ENCODE measurements at regions not wholly inside any gene's neighbourhood (a gene's known extent, or its start where the extent isn't known, plus 50 kb on each side); places are given as distances from the start of the nearest gene placed in this dataset.
A peak's percentile ranks its signal among the peaks of the same experiment; 100 is the strongest.

GRCh38 chr5:165627548-165628170 is 2122.2 kb downstream of the MAT2B start (continued):
- TF ChIP-seq, protein P1, sequence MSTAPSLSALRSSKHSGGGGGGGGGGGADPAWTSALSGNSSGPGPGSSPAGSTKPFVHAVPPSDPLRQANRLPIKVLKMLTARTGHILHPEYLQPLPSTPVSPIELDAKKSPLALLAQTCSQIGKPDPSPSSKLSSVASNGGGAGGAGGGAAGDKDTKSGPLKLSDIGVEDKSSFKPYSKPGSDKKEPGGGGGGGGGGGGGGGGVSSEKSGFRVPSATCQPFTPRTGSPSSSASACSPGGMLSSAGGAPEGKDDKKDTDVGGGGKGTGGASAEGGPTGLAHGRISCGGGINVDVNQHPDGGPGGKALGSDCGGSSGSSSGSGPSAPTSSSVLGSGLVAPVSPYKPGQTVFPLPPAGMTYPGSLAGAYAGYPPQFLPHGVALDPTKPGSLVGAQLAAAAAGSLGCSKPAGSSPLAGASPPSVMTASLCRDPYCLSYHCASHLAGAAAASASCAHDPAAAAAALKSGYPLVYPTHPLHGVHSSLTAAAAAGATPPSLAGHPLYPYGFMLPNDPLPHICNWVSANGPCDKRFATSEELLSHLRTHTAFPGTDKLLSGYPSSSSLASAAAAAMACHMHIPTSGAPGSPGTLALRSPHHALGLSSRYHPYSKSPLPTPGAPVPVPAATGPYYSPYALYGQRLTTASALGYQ (CRISPR knock-in tag; IDR thresholded peaks at IDR 0.05): no peak
- TF ChIP-seq, protein P2, sequence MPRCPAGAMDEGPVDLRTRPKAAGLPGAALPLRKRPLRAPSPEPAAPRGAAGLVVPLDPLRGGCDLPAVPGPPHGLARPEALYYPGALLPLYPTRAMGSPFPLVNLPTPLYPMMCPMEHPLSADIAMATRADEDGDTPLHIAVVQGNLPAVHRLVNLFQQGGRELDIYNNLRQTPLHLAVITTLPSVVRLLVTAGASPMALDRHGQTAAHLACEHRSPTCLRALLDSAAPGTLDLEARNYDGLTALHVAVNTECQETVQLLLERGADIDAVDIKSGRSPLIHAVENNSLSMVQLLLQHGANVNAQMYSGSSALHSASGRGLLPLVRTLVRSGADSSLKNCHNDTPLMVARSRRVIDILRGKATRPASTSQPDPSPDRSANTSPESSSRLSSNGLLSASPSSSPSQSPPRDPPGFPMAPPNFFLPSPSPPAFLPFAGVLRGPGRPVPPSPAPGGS (CRISPR knock-in tag; IDR thresholded peaks at IDR 0.05): no peak
- TF ChIP-seq MAFF (IDR thresholded peaks at IDR 0.05; ENCODE audit: low read depth, low read length) (no peak), ZNF883 (CRISPR knock-in tag; IDR thresholded peaks at IDR 0.05; ENCODE audit: not compliant biosample characterization) (no peak), ZNF317 (CRISPR knock-in tag; IDR thresholded peaks at IDR 0.05) (no peak), POGZ (CRISPR knock-in tag; IDR thresholded peaks at IDR 0.05) (peak; percentile 86), ZNF143 (CRISPR knock-in tag; IDR thresholded peaks at IDR 0.05) (no peak), ZNF451 (CRISPR knock-in tag; IDR thresholded peaks at IDR 0.05) (no peak), ZZZ3 (CRISPR knock-in tag; IDR thresholded peaks at IDR 0.05; ENCODE audit: borderline replicate concordance) (no peak), RELA (CRISPR knock-in tag; IDR thresholded peaks at IDR 0.05) (peak; percentile 82; the same call in 1 of the 2 replicates), ZSCAN20 (CRISPR knock-in tag; IDR thresholded peaks at IDR 0.05; ENCODE audit: borderline replicate concordance) (no peak), ZFP37 (CRISPR knock-in tag; IDR thresholded peaks at IDR 0.05; ENCODE audit: borderline replicate concordance) (no peak), ZNF253 (CRISPR knock-in tag; IDR thresholded peaks at IDR 0.05; ENCODE audit: borderline replicate concordance) (no peak)
- TF ChIP-seq, protein P3, sequence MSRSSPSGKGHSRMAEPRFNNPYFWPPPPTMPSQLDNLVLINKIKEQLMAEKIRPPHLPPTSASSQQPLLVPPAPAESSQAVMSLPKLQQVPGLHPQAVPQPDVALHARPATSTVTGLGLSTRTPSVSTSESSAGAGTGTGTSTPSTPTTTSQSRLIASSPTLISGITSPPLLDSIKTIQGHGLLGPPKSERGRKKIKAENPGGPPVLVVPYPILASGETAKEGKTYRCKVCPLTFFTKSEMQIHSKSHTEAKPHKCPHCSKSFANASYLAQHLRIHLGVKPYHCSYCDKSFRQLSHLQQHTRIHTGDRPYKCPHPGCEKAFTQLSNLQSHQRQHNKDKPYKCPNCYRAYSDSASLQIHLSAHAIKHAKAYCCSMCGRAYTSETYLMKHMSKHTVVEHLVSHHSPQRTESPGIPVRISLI (CRISPR knock-in tag; IDR thresholded peaks at IDR 0.05; ENCODE audit: borderline replicate concordance): peak; percentile 92
- TF ChIP-seq, protein P4, sequence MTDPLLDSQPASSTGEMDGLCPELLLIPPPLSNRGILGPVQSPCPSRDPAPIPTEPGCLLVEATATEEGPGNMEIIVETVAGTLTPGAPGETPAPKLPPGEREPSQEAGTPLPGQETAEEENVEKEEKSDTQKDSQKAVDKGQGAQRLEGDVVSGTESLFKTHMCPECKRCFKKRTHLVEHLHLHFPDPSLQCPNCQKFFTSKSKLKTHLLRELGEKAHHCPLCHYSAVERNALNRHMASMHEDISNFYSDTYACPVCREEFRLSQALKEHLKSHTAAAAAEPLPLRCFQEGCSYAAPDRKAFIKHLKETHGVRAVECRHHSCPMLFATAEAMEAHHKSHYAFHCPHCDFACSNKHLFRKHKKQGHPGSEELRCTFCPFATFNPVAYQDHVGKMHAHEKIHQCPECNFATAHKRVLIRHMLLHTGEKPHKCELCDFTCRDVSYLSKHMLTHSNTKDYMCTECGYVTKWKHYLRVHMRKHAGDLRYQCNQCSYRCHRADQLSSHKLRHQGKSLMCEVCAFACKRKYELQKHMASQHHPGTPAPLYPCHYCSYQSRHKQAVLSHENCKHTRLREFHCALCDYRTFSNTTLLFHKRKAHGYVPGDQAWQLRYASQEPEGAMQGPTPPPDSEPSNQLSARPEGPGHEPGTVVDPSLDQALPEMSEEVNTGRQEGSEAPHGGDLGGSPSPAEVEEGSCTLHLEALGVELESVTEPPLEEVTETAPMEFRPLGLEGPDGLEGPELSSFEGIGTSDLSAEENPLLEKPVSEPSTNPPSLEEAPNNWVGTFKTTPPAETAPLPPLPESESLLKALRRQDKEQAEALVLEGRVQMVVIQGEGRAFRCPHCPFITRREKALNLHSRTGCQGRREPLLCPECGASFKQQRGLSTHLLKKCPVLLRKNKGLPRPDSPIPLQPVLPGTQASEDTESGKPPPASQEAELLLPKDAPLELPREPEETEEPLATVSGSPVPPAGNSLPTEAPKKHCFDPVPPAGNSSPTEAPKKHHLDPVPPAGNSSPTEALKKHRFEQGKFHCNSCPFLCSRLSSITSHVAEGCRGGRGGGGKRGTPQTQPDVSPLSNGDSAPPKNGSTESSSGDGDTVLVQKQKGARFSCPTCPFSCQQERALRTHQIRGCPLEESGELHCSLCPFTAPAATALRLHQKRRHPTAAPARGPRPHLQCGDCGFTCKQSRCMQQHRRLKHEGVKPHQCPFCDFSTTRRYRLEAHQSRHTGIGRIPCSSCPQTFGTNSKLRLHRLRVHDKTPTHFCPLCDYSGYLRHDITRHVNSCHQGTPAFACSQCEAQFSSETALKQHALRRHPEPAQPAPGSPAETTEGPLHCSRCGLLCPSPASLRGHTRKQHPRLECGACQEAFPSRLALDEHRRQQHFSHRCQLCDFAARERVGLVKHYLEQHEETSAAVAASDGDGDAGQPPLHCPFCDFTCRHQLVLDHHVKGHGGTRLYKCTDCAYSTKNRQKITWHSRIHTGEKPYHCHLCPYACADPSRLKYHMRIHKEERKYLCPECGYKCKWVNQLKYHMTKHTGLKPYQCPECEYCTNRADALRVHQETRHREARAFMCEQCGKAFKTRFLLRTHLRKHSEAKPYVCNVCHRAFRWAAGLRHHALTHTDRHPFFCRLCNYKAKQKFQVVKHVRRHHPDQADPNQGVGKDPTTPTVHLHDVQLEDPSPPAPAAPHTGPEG (CRISPR knock-in tag; IDR thresholded peaks at IDR 0.05): no peak
- TF ChIP-seq, protein P5, sequence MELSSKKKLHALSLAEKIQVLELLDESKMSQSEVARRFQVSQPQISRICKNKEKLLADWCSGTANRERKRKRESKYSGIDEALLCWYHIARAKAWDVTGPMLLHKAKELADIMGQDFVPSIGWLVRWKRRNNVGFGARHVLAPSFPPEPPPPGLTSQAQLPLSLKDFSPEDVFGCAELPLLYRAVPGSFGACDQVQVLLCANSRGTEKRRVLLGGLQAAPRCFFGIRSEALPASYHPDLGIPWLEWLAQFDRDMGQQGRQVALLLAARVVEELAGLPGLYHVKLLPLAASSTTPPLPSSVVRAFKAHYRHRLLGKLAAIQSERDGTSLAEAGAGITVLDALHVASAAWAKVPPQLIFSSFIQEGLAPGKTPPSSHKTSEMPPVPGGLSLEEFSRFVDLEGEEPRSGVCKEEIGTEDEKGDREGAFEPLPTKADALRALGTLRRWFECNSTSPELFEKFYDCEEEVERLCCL (CRISPR knock-in tag; IDR thresholded peaks at IDR 0.05; ENCODE audit: borderline replicate concordance): no peak
